Parathyroid adenoma (tissue), 2 donors: ENCODE measurements at regions not wholly inside any gene's neighbourhood (a gene's known extent, or its start where the extent isn't known, plus 50 kb on each side); places are given as distances from the start of the nearest gene placed in this dataset.

Source experiments
- H2AFZ ChIP-seq: fragments of 300-600 bp; sonication (generic); one replicate; pipeline ENCODE4 v1.7.0; 2017; ENCODE audit warnings: antibody characterized with exemption, mild to moderate bottlenecking
- H3K27ac ChIP-seq: fragments of 300-600 bp; sonication (generic); one replicate; pipeline ENCODE4 v1.7.0; 2017
- H3K27me3 ChIP-seq: fragments of 300-600 bp; sonication (generic); one replicate; pipeline ENCODE4 v1.7.0; 2017; ENCODE audit warnings: low read length; ENCODE audit not compliant: control insufficient read depth, insufficient read depth
- H3K36me3 ChIP-seq: fragments of 300-600 bp; sonication (generic); one replicate; pipeline ENCODE4 v1.7.0; 2017; ENCODE audit warnings: low read length; ENCODE audit not compliant: control insufficient read depth, insufficient read depth
- H3K4me1 ChIP-seq: fragments of 300-600 bp; sonication (generic); one replicate; pipeline ENCODE4 v1.7.0; 2017; ENCODE audit warnings: control low read depth
- H3K4me2 ChIP-seq: fragments of 300-600 bp; sonication (generic); one replicate; pipeline ENCODE4 v1.7.0; 2017; ENCODE audit warnings: low read length
- H3K4me3 ChIP-seq: fragments of 300-600 bp; sonication (generic); one replicate; pipeline ENCODE4 v1.7.0; 2017; ENCODE audit warnings: low read depth, low read length
- H3K79me2 ChIP-seq: fragments of 300-600 bp; sonication (generic); one replicate; pipeline ENCODE4 v1.7.0; 2017; ENCODE audit warnings: control low read depth
- H3K9ac ChIP-seq: fragments of 300-600 bp; sonication (generic); one replicate; pipeline ENCODE4 v1.7.0; 2017; ENCODE audit warnings: mild to moderate bottlenecking
- H3K9me3 ChIP-seq: fragments of 300-600 bp; sonication (generic); one replicate; pipeline ENCODE4 v1.7.0; 2017; ENCODE audit warnings: low read length; ENCODE audit not compliant: control insufficient read depth
- CTCF ChIP-seq: fragments of 300-600 bp; sonication (generic); IDR thresholded peaks from one replicate; pipeline ENCODE4 v1.7.0; 2017; ENCODE audit warnings: antibody characterized with exemption, mild to moderate bottlenecking
- donor health status: primary hyperparathyroidism.

- no peak overlapping the region for H2AFZ ChIP-seq
- H3K36me3 ChIP-seq: no peaks in the 10 kb centered on the region
- H3K9ac ChIP-seq: no peak overlapping the region
- H3K27me3 ChIP-seq: no peaks in the 10 kb centered on the region
- H3K4me2 ChIP-seq: no peak overlapping the region
- H3K4me3 ChIP-seq: no peak overlapping the region
- no peaks in the 10 kb centered on the region for H3K79me2 ChIP-seq
- no peak for TF ChIP-seq CTCF
- no peak overlapping the region for H3K27ac ChIP-seq
- no peaks in the 10 kb centered on the region for H3K9me3 ChIP-seq
- no peaks in the 10 kb centered on the region for H3K4me1 ChIP-seq
Measured at GRCh38 chr18:40382197-40382596, 1572.8 kb upstream of the PIK3C3 start.

DNA sequence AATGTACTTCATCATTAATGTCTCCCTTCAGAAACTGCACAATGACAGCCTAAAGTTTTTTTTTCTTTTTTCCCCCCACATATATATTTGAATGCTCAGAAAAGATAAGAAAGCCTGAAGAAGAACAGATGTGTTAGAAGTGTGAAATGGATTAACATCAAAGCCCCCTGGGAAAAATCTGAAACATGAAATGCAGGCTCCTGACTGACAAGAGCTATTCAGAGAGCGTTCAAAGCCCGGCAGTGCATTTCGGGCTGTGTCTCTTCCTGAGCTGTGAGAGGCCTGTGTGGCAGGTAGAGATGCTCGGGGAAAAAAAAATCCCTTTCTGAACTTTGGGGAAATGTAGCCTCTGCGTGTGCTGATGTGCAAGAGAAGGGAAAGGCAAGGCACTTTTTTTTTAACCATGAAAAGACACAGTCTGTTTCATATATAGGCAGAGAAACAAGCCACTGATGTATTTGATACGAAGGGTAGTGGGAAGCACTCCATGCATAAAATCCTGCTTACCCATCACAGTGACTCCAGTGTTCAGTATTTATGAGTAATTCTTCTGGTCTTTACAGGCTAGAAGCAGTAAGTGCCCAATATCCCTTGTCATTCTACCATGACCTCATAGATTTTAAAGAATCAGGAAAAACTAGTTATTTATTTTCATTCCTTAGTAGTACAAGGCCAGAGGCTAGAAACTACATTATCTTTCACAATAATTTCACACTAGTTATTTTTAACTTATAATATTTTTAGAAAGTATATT, 1574.2 kb upstream of the PIK3C3 start:
- Histone ChIP-seq H3K9me3 (no peaks in the 10 kb centered on the region), H3K27ac (no peak overlapping the region), H3K79me2 (no peaks in the 10 kb centered on the region), H3K9ac (no peak overlapping the region), H3K36me3 (no peaks in the 10 kb centered on the region), H3K4me1 (no peaks in the 10 kb centered on the region), H2AFZ (no peak overlapping the region), H3K27me3 (no peaks in the 10 kb centered on the region), H3K4me3 (no peak overlapping the region), H3K4me2 (no peak overlapping the region)
- TF ChIP-seq CTCF: no peak

DNA sequence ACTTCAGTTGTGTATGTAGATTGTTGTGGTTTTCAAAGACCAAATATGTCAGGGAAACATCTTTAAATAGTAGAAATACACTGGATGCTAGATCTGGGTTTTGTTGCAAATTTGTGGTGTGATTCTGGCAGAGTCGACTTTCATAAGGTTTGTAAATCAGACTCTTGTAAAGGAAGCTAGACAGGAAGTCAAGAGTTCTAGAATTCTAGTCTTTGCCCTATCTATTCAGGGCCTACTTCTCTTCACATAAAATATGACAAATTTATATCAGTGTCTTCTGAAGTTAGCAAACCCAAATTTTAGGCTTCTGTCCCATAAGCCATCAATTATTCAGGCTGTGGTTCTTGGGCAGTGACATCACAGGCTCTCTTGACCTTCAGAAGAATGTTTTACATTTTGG, 1579.2 kb upstream of the PIK3C3 start:
- Histone ChIP-seq H3K4me3 (no peak overlapping the region), H3K36me3 (no peaks in the 10 kb centered on the region), H3K27ac (no peak overlapping the region), H2AFZ (no peak overlapping the region), H3K4me1 (no peaks in the 10 kb centered on the region), H3K27me3 (no peaks in the 10 kb centered on the region), H3K4me2 (no peak overlapping the region), H3K9ac (no peak overlapping the region), H3K79me2 (no peaks in the 10 kb centered on the region), H3K9me3 (no peaks in the 10 kb centered on the region)
- no peak for TF ChIP-seq CTCF

DNA sequence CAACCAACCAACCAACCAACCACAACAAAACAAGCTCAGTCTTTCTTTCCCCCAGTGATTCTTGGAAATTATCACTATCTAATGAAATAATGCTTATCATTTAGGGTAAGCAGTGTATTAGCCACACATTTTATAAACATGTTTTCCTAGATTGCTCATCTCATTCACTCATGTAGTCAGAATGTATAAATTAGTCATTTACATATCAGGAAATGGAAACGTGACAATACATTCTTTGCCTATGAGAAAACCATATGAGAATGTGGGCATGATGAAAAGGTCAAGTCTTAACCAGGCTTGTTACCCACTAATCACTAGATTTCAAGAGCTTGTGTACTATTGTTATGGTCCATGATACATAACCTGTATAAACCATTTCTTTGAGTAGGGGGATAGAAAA, 1583.4 kb upstream of the PIK3C3 start:
- Histone ChIP-seq H3K9ac (no peak overlapping the region), H2AFZ (no peak overlapping the region), H3K27me3 (no peaks in the 10 kb centered on the region), H3K79me2 (no peaks in the 10 kb centered on the region), H3K9me3 (no peaks in the 10 kb centered on the region), H3K4me2 (no peak overlapping the region), H3K27ac (no peak overlapping the region), H3K4me3 (no peak overlapping the region), H3K4me1 (no peaks in the 10 kb centered on the region), H3K36me3 (no peaks in the 10 kb centered on the region)
- TF ChIP-seq CTCF: no peak

GRCh38 chr18:40367576-40367975, 1587.5 kb upstream of the PIK3C3 start:
- Histone ChIP-seq H3K4me3 (no peak overlapping the region), H3K4me1 (no peaks in the 10 kb centered on the region), H3K9me3 (no peaks in the 10 kb centered on the region), H3K4me2 (no peak overlapping the region), H3K27ac (no peak overlapping the region), H3K27me3 (no peaks in the 10 kb centered on the region), H2AFZ (no peak overlapping the region), H3K9ac (no peak overlapping the region), H3K79me2 (no peaks in the 10 kb centered on the region), H3K36me3 (no peaks in the 10 kb centered on the region)
- TF ChIP-seq CTCF: no peak
